ENCODE measurements at regions not wholly inside any gene's neighbourhood (a gene's known extent, or its start where the extent isn't known, plus 50 kb on each side); places are given as distances from the start of the nearest gene placed in this dataset.

GRCh38 chr13:42497798-42498197, 76.2 kb upstream of the TNFSF11 start:
- Histone ChIP-seq H3K4me1 (ENCODE audit: control insufficient read depth, insufficient read depth, low read length) (no peaks in the 10 kb centered on the region), H3K4me3 (ENCODE audit: low read depth, low read length) (no peak overlapping the region), H3K27ac (ENCODE audit: extremely low read depth, low read depth, low read length) (no peak overlapping the region), H3K36me3 (ENCODE audit: control insufficient read depth in 2 of 2, insufficient read depth in 1 of 2, low read length in 2 of 2) (no peaks in the 10 kb centered on the region), H3K9me3 (ENCODE audit: control insufficient read depth, insufficient read depth, low read depth, low read length) (no peaks in the 10 kb centered on the region)
- POLR2A ChIA-PET = no interaction called here
- CTCF ChIA-PET = no interaction called here
- TF ChIP-seq ZSCAN18 (tag by site-specific recombination; IDR thresholded peaks at IDR 0.05) = no peak
- no peak for TF ChIP-seq BCL11A (tag by site-specific recombination; IDR thresholded peaks at IDR 0.05; ENCODE audit: low read depth)
- no peak for TF ChIP-seq ZFP41 (tag by site-specific recombination; IDR thresholded peaks at IDR 0.05; ENCODE audit: borderline replicate concordance)
- no peak for TF ChIP-seq ZNF202 (tag by site-specific recombination; IDR thresholded peaks at IDR 0.05; ENCODE audit: borderline replicate concordance)
- TF ChIP-seq PATZ1 (tag by site-specific recombination; IDR thresholded peaks at IDR 0.05) = no peak
- no peak for TF ChIP-seq ZNF223 (tag by site-specific recombination; IDR thresholded peaks at IDR 0.05)
- no peak for TF ChIP-seq ZNF169 (tag by site-specific recombination; IDR thresholded peaks at IDR 0.05)
- no peak for TF ChIP-seq ZNF785 (tag by site-specific recombination; IDR thresholded peaks at IDR 0.05)

- ChIA-PET POLR2A (no interaction called here), CTCF (no interaction called here)
- TF ChIP-seq ZNF2 (tag by site-specific recombination; IDR thresholded peaks at IDR 0.05) (no peak), ZNF621 (tag by site-specific recombination; IDR thresholded peaks at IDR 0.05) (no peak), ZNF510 (tag by site-specific recombination; IDR thresholded peaks at IDR 0.05; ENCODE audit: insufficient replicate concordance) (no peak), PRDM4 (tag by site-specific recombination; IDR thresholded peaks at IDR 0.05) (no peak), ZNF518A (tag by site-specific recombination; conservative IDR thresholded peaks at IDR 0.05; ENCODE audit: low read depth) (no peak), SCRT1 (tag by site-specific recombination; IDR thresholded peaks at IDR 0.05; ENCODE audit: borderline replicate concordance) (no peak), ZNF670 (tag by site-specific recombination; IDR thresholded peaks at IDR 0.05; ENCODE audit: low read depth) (no peak), ZNF585B (tag by site-specific recombination; IDR thresholded peaks at IDR 0.05) (no peak), ZBTB1 (tag by site-specific recombination; IDR thresholded peaks at IDR 0.05) (no peak), ZNF169 (tag by site-specific recombination; IDR thresholded peaks at IDR 0.05) (no peak), ZNF701 (tag by site-specific recombination; IDR thresholded peaks at IDR 0.05) (no peak), KLF1 (tag by site-specific recombination; IDR thresholded peaks at IDR 0.05) (no peak), ZNF184 (tag by site-specific recombination; IDR thresholded peaks at IDR 0.05) (no peak), HOXC10 (CRISPR knock-in tag; IDR thresholded peaks at IDR 0.05) (no peak), ZNF18 (tag by site-specific recombination; IDR thresholded peaks at IDR 0.05) (no peak)
These were observed 75.4 kb upstream of the TNFSF11 start for GRCh38 chr13:42498521-42498920.

More at GRCh38 chr13:42498521-42498920, 75.4 kb upstream of the TNFSF11 start:
- Histone ChIP-seq H3K4me3 (ENCODE audit: low read depth, low read length) (no peak overlapping the region), H3K9me3 (ENCODE audit: control insufficient read depth, insufficient read depth, low read depth, low read length) (no peaks in the 10 kb centered on the region), H3K36me3 (ENCODE audit: control insufficient read depth in 2 of 2, insufficient read depth in 1 of 2, low read length in 2 of 2) (no peaks in the 10 kb centered on the region), H3K27ac (ENCODE audit: extremely low read depth, low read depth, low read length) (no peak overlapping the region), H3K4me1 (ENCODE audit: control insufficient read depth, insufficient read depth, low read length) (no peaks in the 10 kb centered on the region)

Measured in HEK293 (cell line).